GM19025 (cell line): ENCODE measurements at regions not wholly inside any gene's neighbourhood (a gene's known extent, or its start where the extent isn't known, plus 50 kb on each side); places are given as distances from the start of the nearest gene placed in this dataset.

Experiments used
- ATAC-seq: cut with Tn5 transposase; IDR thresholded peaks from one replicate; pipeline ENCODE4 v1.9.1; 2021; ENCODE audit warnings: mild to moderate bottlenecking, low read depth, moderate library complexity; ENCODE audit not compliant: unreplicated experiment

DNA sequence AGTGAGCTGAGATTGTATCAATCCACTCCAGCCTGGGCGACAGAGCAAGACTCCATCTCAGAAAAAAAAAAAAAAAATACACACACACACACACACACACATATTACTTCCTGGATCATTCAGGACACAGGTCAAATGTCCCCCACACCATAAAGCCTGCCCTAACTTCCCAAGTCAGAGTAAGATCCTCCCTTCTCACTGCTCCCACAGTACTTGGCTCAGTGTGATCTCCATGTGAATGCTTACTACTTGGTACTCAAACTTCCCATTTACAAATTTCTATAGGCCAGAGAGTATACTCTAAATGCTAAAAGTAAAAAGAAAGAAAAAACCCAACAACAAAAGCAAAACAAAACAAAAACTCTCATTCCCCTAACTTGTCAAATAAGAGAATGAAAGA, 386.8 kb downstream of the SLITRK6 start:
- ATAC-seq: no peak

DNA sequence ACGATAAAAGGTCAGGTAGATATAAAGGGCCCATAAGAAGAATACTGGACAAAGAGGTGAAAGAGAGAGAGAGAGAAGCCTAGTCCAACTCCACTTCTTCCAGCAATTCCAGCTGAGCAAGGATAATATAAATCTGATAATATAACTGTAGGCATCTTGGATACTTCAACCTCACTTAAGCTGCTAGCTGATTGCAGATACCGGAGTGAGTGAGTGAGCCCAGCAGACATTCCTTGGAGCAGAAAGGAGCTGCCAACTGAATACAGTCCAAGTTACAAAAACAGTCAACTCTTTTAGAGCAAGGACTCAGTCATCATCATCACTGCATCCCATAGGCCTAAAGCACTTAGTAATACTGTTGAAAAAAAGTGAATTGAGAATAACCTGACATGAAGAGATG, 387.6 kb downstream of the SLITRK6 start:
- ATAC-seq: no peak

DNA sequence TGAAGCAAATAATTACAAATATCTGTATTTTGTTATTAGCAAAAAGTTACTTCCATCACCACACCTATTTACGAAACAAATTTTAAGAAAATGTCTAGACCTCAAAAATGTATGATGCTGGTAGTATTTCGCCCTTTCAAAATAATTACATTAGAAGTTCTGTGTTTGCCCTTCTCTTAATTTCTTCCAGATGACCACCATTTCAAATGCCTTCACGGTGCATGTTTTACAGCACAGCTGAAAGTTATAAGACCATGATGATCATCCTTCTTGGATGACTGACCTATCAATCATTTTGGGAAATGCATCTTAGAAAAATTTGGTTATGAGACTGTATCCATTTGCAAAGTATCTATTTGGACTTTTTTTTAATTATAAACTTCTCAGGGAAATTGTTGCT, 390.8 kb downstream of the SLITRK6 start:
- no peak for ATAC-seq

DNA sequence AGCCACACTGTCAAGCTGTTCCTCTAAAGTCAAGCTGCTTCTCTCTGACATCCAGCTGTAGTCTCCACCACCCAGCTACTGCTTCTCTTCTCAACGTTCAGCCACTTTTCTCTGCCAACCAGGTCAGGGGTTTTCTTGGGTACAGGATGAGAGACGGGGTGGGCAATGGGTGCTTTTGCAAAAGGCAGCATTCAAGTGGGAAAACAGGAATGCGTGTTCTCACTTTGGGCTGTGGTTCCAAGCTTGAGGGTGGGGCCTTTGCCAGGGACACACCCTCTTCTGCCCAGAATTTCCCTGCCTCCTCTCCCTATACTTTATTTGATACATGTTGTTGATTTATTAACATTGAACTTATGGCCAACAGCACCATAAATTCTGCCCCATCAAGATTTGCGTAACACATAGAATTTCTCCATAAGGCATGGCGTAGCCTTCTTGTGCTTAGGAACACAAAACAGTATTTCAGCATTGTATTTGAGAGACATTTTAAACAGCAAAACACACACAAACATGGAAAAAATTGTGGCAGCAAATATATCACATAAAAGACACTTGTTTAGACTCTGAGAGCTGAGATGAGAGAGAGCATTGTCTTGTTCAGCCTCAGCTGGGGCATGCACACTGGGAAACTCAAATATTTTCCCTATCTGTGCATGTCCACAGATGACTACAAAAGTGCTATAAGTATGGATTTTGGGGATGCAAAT, 392.8 kb downstream of the SLITRK6 start:
- ATAC-seq: no peak

DNA sequence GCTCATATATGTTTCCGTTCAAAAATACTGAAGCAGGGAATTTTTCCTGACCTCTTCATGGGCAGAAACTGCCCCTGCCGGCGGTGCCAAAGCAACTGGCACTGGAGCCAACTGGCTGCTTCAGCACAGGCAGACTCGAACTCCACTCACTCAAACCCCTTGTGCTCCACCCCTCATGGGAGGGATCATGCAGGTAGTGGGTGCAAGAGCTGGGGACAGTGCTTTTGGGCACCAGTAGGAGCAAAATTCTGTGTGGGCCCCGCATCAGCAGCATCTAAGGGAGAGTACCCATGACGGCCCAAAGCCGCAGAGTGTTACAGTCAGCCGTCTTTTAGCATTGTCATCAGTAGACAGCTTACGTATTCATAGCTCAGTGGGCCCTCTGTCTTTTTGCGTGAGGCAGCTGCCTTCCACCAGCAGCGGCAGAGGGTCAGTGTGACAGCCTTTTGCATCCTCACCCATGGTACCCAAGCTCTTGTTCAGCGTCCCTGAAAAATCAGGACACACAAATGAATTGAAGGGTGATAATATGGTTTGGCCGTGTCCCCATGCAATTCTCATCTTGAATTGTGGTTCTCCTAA, 393.8 kb downstream of the SLITRK6 start:
- ATAC-seq: no peak

DNA sequence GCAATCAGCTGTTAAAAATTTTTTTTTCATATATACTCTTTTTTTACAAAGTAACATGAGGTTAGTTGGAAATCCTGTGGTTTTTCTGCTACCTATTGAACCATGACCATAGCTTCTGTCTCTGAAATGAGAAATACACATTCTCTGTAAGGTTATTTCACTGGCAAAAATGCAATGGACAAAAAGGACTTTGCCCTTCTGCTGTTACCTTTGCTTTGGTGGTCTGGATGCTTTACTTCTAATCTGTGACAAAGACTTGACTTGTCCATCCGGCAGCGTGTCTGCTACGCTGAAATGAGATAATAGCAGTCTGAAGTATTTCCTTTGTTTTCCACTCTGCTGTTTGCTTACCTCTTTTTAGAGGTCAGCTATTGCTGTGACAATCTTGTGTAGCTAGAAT, 412.8 kb downstream of the SLITRK6 start:
- no peak for ATAC-seq

DNA sequence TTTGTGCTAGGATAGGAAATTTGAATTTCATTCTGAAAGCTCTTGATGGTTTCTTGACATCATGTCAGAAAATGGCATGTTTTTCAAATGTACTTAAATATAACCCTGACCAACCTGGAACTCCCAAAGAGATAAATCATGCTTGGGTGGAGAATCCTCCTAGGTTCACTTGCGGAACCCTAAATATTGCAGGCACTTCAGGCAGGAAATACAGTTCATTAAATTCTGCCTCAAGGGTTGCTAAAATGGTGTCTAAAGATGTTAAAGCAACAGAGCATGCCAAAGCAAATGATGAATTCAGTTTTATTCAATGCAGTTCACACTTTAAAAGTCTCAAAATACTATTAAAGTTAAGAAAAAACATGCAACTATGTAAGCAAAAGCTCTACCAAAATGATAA, 415.9 kb downstream of the SLITRK6 start:
- ATAC-seq: no peak

DNA sequence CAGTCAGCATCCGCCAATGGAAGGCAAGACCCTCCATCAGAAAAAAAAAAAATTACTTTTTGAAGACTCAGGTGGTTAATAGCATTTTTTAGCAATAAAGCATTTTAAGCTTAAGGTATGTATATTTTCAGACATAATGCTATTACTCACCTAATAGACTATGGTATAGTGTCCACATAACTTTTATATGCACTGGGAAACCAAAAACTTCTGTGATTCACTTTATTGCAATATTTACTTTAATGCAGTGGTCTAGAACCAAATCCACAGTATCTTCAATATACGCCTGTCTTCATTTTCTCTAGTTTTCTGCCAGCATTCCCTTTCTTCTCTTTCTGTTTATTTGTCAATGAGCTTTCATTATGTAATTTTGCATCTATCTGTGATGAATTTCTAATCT, 418.1 kb downstream of the SLITRK6 start:
- no peak for ATAC-seq

DNA sequence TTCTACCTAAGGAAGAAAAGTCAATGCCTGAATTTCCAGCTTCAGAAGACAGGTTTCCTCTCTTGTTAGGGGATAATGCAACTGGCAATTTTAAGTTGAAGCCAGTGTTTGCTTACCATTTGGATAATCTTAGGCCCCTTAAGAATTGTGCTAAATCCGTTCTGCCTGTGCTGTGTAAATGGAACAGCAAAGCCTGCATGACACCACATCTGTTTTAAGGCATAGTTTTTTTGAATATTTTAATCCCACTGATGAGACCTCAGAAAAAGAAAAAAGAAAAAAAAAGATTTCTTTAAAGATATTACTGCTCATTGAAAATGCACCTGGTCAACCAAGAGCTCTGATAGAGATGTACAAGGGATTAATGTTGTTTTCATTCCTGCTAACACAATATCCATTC, 419.2 kb downstream of the SLITRK6 start:
- no peak for ATAC-seq

DNA sequence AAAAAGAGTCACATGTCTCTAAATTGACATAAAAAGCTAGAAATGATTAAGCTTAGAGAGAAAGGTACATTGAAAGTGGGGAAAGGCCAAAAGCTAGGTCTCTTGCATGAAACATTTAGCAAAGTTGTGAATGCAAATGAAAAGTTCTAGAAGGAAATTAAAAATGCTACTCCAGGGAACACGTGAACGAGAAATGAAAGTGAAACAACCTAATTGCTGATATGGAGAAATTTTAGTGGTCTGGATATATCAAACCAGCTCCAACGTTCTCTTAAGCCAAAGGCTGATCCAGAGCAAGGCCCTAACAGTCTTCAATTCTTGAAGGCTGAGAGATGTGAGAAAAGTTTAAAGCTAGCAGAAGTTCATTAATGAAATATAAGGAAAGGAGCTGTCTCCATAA, 419.8 kb downstream of the SLITRK6 start:
- no peak for ATAC-seq

DNA sequence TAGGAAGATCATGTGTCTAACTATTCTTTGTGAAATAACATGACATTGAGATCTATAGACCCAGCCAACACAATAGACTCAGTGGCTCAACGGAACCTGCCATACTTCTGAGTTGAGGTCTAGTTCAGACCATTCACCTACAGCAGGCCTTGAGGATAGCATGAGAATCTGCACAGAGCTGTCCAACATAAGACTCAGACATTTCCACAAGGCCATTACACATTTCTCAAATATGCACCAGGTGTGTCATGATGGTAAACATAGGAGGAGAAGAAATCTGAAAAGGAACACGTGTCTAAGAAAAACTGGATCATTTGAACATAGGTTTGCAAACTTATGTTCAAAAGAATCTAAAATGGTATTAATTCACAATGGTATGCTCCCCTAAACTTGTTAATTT, 421.4 kb downstream of the SLITRK6 start:
- ATAC-seq: no peak

DNA sequence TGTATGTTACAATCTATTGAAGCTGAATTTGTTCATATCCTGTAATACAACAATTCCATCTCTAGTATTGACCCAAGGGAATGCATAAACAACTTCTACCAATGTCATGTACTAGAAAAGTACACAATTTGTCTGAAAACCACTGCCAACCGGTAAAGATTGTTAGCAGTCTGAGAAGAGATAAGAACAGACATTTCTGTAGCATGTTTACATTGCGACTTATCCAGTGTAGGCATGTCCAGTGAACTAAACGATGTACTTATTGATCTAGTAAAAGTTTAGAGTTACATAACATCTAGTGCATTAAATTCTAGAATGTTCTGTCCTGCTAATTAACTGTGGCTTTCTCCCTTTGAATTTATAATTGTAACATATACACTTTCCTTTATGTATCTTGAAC, 425.9 kb downstream of the SLITRK6 start:
- ATAC-seq: no peak

DNA sequence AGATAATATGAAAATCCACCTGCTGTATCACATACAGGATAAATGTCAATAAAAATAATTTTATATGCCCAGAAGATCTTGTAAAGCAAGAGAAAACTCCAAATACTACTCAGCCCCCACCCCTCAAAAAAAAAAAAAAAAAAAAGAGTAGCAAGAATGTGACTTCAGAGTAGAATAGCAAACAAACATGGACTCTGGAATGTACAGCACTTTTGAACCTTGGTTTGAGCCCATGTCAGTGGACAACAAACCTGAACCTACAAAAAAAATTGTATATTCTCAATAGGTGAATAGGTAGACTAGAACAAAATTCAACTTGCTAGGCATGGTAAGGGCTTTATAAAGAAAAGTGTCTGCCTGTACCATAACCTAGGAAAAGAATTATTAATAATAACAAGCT, 428.0 kb downstream of the SLITRK6 start:
- no peak for ATAC-seq

DNA sequence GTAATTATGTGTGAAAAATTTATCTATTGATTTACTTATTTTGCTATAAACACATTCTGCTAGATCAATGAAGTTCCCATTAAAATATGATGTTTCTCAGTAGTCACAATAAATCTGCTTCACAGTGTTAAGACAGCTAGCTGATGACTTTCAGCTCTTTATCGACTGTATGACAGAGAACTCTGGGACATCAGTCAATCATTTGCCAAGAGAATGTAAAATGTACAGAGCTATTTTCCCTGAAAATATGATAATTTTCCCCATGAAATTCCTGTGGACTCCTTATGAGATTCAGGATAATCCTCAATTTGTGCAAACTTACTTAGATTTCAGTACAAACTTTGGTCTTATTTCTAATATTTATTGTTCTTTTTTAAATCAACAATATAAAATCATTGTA, 430.5 kb downstream of the SLITRK6 start:
- ATAC-seq: no peak

DNA sequence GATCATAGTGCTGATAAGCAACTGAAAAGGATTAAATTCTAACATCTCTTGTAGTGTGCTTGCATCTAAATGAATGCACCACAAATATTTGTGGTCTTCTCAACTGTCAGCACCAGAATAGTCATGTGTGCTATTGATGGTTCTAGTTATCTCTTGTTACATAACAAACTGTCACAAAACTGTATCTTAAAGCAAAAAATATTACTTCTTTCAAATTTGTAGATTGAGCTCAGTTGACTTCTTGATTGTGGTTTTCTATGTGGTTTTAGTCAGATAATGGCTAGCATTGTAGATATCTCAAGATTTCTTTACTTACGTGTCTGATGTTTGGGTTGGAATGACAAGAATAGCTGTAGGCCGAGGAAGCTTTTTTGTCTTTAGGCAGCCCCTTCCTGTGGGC, 431.3 kb downstream of the SLITRK6 start:
- ATAC-seq: no peak

DNA sequence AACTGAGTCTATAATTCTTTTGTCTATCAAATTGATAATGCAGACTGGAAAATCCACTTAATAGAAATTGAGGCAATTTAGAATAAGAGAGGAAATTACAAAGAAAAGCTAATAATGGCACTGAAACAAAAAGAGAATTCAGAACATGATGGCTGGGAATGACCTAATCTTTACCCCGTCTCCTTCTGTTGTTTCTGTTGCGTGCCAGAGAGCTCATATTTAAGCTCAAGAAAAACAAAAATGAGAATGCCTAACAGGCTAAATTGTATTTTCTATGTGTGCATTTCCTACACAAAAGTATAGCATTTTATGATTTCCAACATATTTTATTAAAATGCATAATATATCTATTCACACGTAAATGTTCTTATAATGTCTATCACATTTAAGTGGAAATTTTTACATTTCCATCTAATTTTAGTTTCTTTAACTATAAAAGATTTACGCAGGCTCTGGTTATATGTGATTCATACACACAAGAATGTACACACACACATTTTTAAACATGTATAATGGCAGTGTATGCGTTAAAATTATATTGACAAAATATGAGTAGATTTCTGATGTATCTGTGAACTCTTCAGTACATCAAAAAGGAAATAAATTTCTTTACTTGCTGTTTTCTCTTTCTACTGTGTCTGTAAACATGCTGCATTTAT, 432.3 kb downstream of the SLITRK6 start:
- no peak for ATAC-seq

DNA sequence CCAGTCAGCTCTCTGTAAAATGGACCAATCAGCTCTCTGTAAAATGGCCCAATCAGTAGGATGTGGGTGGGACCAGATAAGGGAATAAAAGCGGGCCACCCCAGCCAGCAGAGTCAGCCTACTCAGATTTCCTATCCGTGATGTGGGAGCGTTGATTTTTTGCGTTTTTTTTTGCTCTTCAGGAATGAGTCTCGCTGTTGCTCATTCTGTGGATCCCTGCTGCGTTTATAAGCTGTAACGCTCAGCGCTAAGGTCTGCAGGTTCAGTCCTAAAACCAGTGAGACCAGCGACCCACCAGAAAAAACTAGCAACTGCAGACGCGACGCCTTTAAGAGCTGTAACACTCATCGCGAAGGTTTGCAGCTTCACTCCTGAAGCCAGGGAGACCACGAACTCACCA, 435.7 kb downstream of the SLITRK6 start:
- no peak for ATAC-seq

DNA sequence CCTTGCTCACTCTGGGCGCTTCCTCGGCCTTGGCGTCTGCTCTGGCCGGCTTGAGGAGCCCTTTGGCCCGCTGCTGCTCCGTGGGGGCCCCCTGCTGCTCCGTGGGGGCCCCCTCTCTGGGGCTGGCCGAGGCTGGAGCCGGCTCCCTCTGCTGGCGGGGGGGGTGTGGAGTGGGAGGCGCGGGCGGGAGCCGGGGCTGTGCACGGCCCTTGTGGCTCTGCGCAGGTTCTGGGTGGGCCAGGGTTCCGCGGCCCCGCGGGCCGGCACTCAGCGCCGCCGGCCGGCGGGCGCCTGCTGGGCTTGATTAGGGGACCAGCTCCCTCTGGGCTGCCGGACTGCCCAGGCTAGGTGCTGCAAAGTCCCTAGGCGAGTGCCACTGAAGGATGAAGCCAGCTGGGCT, 436.2 kb downstream of the SLITRK6 start:
- ATAC-seq: no peak

DNA sequence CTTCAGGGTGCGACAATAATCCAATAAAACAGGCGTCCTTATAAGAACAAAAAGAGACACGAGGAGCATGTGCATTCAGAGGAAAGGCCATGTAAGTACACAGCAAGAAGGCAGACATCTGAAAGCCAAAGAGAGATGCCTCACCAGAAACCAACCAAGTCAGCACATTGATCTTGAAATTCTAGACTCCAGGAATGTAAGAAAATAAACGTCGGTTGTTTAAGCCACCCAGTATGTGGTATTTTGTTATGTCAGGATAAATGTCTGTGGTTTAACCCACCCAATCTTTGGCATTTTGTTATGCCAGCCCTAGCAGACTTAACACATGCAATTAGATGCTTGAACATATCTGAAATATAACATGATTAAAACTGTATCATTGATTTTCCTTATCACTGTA, 452.0 kb downstream of the SLITRK6 start:
- no peak for ATAC-seq

DNA sequence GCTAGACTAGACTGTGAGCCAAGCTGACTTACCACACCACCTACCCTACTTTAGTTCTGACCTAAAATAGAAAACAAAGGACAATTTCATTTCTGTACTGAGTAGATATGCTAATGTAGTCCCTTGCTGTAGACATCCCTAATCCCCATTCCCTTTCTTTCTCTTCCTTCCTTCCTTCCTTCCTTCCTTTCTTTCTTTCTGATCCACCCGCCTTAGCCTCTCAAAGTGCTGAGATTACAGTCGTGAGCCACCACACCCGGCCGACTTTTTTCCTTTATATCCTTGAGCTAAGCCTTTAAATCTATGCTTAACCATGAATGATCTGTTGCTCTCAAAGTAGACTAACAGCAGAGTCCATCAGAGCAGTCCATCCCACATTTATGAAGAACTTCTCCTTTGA, 465.0 kb downstream of the SLITRK6 start:
- ATAC-seq: no peak

DNA sequence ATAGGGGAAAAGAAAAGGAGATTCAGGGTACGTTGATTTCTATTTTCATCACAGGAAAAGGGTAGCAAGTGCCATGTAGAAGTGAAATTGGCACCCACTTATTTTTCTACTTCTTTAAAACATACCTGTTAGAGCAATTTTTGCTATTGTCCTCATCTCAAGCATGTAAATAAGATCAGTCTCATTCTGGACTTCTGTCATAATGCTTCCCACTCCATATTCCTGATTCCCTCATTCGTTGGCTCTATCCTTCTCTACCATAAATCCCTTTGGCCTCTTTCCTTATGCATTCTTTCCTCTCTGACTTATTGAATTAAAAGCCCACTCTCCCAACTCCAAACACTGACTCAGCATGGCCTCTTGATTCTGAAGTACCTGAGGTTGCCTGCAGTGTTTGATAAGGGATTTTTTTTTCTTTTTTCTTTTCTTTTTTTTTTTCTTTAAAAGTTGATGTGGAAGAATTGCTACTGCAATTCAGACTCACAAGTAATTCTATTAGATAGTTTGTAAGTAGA, 465.7 kb downstream of the SLITRK6 start:
- no peak for ATAC-seq

DNA sequence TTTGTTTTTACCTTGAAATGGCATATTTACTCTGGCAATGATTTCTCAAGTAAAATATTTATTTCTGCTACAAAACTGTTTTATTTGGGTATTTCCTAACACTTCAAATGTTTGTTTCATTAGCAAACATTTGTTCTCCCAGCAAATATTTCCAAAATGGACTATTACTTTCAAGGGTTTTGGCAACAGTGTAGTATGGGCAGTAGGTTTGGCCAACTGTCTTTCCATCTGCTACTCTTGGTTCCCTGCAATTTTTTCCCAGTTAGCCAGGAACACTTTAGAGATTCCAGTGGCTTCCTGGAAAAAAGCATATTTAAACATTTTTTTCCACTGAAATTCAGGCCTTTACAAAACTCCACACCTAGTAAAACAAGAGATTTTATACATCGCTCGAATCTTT, 466.6 kb downstream of the SLITRK6 start:
- no peak for ATAC-seq
